HepG2 (cell line): ENCODE measurements at regions not wholly inside any gene's neighbourhood (a gene's known extent, or its start where the extent isn't known, plus 50 kb on each side); places are given as distances from the start of the nearest gene placed in this dataset.

Experiments used
- TCF7L2 ChIP-seq: IDR thresholded peaks from 2 replicates; pipeline ENCODE4 v1.6.1; 2011; ENCODE audit warnings: mild to moderate bottlenecking, low read depth, low read length, moderate library complexity
- ZFX ChIP-seq: sonication (generic); formaldehyde crosslinking; IDR thresholded peaks from 2 replicates; pipeline ENCODE4 v1.4.0; 2020; ENCODE audit warnings: mild to moderate bottlenecking, low read depth, missing genetic modification reagents, moderate library complexity
- TF ChIP-seq, protein P1 (sequence below): sonication (generic); formaldehyde crosslinking; IDR thresholded peaks from 2 replicates; pipeline ENCODE4 v1.4.0; 2020; ENCODE audit warnings: mild to moderate bottlenecking, missing genetic modification reagents

DNA sequence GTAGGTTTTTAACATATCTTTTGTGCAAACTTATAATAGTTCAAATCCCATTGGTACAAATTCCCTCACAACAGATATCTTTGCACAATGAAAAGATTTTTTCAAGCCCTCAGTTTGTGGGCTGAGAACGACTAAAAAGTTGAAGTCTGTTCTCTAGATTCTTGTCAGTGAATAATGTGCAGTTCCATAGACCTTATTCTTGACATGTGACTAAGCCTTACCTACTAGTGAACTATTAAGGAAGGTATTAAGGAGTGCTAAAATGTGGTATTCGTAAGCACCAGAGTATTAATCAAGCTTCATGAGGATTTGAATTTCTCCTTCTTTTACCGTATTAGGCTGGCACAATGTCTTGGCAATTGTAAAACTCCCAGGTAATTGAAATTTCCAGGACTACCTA is 205.6 kb upstream of the DMRTA1 start:
- TF ChIP-seq, protein P1, sequence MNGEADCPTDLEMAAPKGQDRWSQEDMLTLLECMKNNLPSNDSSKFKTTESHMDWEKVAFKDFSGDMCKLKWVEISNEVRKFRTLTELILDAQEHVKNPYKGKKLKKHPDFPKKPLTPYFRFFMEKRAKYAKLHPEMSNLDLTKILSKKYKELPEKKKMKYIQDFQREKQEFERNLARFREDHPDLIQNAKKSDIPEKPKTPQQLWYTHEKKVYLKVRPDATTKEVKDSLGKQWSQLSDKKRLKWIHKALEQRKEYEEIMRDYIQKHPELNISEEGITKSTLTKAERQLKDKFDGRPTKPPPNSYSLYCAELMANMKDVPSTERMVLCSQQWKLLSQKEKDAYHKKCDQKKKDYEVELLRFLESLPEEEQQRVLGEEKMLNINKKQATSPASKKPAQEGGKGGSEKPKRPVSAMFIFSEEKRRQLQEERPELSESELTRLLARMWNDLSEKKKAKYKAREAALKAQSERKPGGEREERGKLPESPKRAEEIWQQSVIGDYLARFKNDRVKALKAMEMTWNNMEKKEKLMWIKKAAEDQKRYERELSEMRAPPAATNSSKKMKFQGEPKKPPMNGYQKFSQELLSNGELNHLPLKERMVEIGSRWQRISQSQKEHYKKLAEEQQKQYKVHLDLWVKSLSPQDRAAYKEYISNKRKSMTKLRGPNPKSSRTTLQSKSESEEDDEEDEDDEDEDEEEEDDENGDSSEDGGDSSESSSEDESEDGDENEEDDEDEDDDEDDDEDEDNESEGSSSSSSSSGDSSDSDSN, result no peak
- no peak for TF ChIP-seq ZFX (CRISPR knock-in tag)
- no peak for TF ChIP-seq TCF7L2
